ENCODE measurements at regions not wholly inside any gene's neighbourhood (a gene's known extent, or its start where the extent isn't known, plus 50 kb on each side); places are given as distances from the start of the nearest gene placed in this dataset.

GRCh38 chr9:78525986-78526560 is 229.1 kb downstream of the PSAT1 start:
- DNase-seq: no peak
- Histone ChIP-seq H3K9me3 (peaks cover 3 to 13% (median 6%) of the 10 kb centered on the region in 4 donors), H3K36me3 (no peaks in the 10 kb centered on the region), H3K4me1 (no peaks in the 10 kb centered on the region), H3K27ac (no peak overlapping the region), H3K4me3 (no peak overlapping the region), H3K27me3 (no peaks in the 10 kb centered on the region)
- intact Hi-C loops (cut with DNase I; ENCODE audit: low total_unique reads): no loop called here
- TF ChIP-seq CTCF (IDR thresholded peaks at IDR 0.05) (no peak), EP300 (IDR thresholded peaks at IDR 0.05) (no peak), POLR2AphosphoS5 (IDR thresholded peaks at IDR 0.05) (no peak), POLR2A (IDR thresholded peaks at IDR 0.05) (no peak)
- WGBS, 5 donors: 75 to 83% (median 80%) methylated on average over 2 of the region's 2 CpGs

- H3K4me3 ChIP-seq: no peak overlapping the region
- no peaks in the 10 kb centered on the region for H3K4me1 ChIP-seq
- H3K36me3 ChIP-seq: no peaks in the 10 kb centered on the region
- no peak overlapping the region for H3K27ac ChIP-seq
- intact Hi-C loops (cut with DNase I; ENCODE audit: low total_unique reads): no loop called here
- no peak for TF ChIP-seq EP300 (IDR thresholded peaks at IDR 0.05)
- no peak for TF ChIP-seq CTCF (IDR thresholded peaks at IDR 0.05)
- TF ChIP-seq POLR2AphosphoS5 (IDR thresholded peaks at IDR 0.05): no peak
- TF ChIP-seq POLR2A (IDR thresholded peaks at IDR 0.05): no peak
- 56 to 79% (median 70%) methylated on average over 2 of the region's 2 CpGs for WGBS, 5 donors
- H3K9me3 ChIP-seq: no peaks in the 10 kb centered on the region
- no peak for DNase-seq
- no peaks in the 10 kb centered on the region for H3K27me3 ChIP-seq
Measured at GRCh38 chr9:78533500-78533899, 236.6 kb downstream of the PSAT1 start.

GRCh38 chr9:78539188-78539587 is 242.3 kb downstream of the PSAT1 start:
- no peak for DNase-seq
- no peaks in the 10 kb centered on the region for H3K27me3 ChIP-seq
- no peak for TF ChIP-seq POLR2AphosphoS5 (IDR thresholded peaks at IDR 0.05)
- TF ChIP-seq POLR2A (IDR thresholded peaks at IDR 0.05): no peak
- TF ChIP-seq EP300 (IDR thresholded peaks at IDR 0.05): no peak
- TF ChIP-seq CTCF (IDR thresholded peaks at IDR 0.05): no peak
- intact Hi-C loops (cut with DNase I; ENCODE audit: low total_unique reads): no loop called here
- H3K4me3 ChIP-seq: no peak overlapping the region
- H3K9me3 ChIP-seq: no peaks in the 10 kb centered on the region
- no peaks in the 10 kb centered on the region for H3K36me3 ChIP-seq
- no peaks in the 10 kb centered on the region for H3K4me1 ChIP-seq
- H3K27ac ChIP-seq: no peak overlapping the region
- 65 to 81% (median 68%) methylated on average over 3 of the region's 3 CpGs for whole genome bisulfite sequencing, 5 donors

DNA sequence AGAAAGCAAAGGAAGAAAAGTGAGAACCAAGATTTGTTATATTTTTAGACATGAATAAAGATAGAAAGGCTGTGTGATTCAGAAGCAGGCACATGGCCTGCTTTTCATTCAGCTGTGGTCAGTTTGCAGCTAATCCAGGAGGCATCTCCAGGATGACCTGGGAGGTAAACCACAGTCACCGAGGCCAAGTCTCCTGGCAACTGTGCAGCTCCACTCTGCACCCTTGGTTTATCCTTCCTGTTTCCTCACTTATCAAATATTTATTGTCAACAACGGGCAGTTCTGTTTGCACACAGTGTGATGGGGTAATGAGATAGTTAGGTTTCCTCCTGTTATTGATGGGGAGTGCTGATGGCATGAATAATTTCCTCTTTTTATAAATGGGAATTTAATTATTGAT is 243.0 kb downstream of the PSAT1 start:
- Histone ChIP-seq H3K9me3 (no peaks in the 10 kb centered on the region), H3K4me3 (no peak overlapping the region), H3K36me3 (no peaks in the 10 kb centered on the region), H3K27ac (no peak overlapping the region), H3K4me1 (no peaks in the 10 kb centered on the region), H3K27me3 (no peaks in the 10 kb centered on the region)
- peak in 1 of 2 donors; percentile 18 for DNase-seq
- TF ChIP-seq CTCF (IDR thresholded peaks at IDR 0.05) (no peak), EP300 (IDR thresholded peaks at IDR 0.05) (no peak), POLR2A (IDR thresholded peaks at IDR 0.05) (no peak), POLR2AphosphoS5 (IDR thresholded peaks at IDR 0.05) (no peak)
- WGBS, 5 donors: 13 to 39% (median 16%) methylated on average over 2 of the region's 2 CpGs
- intact Hi-C loops (cut with DNase I; ENCODE audit: low total_unique reads): no loop called here

Measured in stomach (tissue), 8 donors.